ENCODE measurements at regions not wholly inside any gene's neighbourhood (a gene's known extent, or its start where the extent isn't known, plus 50 kb on each side); places are given as distances from the start of the nearest gene placed in this dataset.
"Not testable (repeated sequence)": the region's sequence is repeated elsewhere in the genome, so short reads cannot be mapped to it uniquely, and the experiment has no call there.

DNA sequence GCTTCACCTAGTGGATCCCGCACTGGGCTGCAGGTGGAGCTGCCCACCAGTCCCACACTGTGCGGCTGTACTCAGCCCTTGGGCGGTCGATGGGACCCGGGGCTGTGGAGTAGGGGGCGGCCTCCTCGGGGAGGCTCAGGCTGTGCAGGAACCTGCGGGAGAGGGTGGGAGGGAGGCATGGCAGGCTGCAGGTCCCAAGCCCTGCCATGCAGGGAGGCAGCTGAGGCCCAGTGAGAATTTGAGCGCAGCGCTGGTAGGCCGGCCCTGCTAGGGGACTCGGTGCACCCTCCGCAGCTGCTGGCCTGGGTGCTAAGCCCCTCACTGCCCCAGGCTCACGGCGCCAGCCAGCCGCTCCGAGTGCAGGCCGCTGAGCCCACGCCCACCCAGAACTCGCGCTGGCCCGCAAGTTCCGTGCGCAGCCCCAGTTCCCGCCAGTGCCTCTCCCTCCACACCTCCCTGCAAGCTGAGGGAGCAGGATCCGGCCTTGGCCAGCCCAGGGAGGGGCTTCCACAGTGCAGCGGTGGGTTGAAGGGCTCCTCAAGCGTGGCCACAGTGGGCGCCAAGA is 1407.6 kb downstream of the EPHA7 start:
- DNase-seq (ENCODE audit: extremely low read depth, low read depth): no peak

DNA sequence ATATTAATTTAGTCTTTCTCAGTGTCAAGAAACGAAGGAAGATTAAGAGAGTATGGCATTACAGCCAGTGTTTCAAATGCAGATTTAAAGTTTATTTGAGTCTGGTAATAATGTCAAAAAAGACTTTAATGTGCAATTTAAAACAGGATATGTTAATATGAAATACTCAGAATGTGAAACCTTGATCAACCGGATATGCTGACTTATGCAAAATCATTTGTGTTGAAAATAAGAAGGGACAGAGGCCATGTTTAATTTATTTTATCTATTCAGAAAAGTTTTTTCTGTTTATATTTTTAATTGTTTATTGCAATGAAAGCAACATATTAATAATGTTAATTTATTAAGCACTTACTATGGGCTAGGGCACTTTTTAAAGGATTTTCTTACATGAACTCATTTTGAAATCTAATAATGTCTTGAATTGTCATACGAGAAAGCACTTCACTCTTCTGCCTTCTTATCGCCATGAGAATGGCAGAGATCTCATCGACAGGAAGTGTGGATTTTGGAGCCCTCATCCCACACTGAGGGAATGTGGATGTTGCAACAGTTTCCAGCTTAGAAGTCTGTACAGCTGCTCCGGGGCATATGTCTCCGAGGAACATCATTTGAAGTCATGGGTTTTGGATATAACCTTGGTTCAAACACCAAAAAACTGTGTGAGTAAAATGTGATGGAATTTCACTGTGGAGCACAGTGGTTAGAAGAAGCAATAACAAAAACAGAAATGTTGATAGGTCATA is 1410.4 kb downstream of the EPHA7 start:
- DNase-seq (ENCODE audit: extremely low read depth, low read depth): no peak

DNA sequence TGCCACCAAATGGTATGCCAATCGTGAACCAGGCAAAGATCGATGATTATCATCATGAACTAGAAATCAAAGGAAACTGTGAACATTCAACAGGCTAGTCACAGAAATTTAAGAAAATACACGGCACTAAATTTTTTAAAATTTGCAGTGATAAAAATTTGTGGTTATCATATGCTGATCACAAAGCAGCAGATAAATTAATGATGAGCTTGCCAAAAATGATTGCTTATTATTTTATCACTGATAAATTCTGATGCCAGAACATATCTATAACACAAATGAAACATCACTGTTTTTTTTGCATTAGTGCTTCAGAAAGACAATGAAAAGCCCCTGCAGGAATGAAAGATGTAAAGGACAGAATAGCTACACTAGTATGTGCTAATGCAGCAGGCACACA is 1413.2 kb upstream of the MAP3K7 start:
- DNase-seq (ENCODE audit: extremely low read depth, low read depth): no peak

DNA sequence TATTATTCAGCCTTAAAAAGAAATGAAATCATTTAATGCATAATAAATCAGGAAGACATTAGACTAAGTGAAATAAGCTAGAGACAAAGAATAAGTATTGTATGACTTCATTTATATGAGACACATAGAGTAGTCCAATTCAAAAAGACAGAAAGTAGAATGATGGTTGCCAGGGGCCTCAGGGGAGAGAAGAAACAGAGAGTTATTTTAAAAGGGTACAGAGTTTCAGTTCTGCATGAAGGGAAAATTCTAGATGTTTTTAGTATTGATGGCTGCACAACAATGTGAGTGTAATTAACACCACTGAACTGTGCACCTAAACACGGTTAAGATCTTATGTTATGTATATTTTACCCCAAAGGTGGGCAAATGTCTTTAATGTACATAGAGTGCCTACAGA is 1407.9 kb upstream of the MAP3K7 start:
- DNase-seq (ENCODE audit: extremely low read depth, low read depth): no peak

DNA sequence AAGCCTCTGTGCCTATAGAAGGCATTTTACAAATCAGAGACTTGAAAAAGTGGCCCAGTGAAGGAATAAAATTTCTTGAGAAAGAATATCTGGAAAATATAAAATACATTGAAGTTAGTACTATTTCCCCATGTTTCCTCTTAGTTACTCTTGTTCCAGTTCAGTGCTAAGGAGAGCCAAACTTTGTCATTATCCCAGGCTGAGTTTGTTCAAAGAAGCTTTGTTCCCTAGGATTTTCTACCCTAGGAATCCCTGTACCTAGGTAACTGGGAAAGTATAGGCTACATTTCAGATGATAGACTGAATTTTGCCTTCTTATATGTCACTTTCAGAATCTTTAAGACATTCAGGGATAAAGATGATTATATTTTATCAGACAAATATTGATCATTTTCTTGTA is 1395.7 kb upstream of the MAP3K7 start:
- no peak for DNase-seq (ENCODE audit: extremely low read depth, low read depth)

DNA sequence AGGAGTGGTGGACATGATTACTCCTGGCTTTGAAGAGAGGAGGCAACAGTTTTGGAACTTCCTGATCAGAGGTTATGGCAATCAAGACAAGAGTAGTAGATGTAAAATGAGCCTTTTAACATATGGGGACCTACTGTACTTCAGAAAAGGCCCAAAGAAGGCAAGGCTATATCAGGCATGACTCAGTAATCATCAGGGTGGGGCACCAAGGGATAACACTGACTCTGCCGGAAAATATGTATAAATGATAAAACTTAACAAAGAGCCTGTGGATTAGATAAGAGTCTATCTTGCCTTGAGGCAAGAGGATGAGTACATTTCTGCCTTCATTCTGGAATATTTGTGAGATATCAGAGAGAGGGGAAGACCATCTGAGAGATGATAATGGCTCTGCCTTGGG is 1389.9 kb upstream of the MAP3K7 start:
- no peak for DNase-seq (ENCODE audit: extremely low read depth, low read depth)

DNA sequence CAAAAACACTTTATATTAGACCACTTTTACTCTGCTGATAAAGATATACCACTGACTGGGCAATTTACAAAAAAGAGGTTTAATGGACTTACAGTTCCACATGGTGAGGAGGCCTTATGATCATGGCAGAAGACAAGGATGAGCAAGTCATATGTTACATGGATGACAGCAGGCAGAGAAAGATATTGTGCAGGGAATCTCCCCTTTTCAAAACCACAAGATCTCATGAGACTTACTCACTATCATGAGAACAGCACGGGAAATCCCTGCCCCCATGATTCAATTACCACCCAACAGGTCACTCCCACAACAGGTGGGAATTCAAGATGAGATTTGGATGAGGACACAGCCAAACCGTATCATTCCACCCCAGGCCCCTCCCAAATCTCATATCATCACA is 1383.8 kb upstream of the MAP3K7 start:
- no peak for DNase-seq (ENCODE audit: extremely low read depth, low read depth)

DNA sequence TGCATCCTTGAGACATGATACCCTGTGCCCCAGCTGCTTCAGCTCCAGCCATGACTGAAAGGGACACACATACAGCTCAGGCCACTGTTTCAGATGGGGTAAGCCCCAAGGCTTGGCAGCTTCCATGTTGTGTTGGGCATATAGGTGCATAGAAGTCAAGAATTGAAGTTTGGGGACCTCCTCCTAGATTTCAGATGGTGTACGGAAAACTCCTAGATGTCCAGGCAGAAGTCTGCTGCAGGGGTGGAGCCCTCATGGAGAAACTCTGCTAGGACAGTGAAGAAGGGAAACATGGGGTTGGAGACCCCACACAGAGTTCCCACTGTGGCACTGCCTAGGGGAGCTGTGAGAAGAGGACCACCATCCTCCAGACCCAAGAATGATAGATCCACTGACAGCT is 1379.0 kb upstream of the MAP3K7 start:
- no peak for DNase-seq (ENCODE audit: extremely low read depth, low read depth)

DNA sequence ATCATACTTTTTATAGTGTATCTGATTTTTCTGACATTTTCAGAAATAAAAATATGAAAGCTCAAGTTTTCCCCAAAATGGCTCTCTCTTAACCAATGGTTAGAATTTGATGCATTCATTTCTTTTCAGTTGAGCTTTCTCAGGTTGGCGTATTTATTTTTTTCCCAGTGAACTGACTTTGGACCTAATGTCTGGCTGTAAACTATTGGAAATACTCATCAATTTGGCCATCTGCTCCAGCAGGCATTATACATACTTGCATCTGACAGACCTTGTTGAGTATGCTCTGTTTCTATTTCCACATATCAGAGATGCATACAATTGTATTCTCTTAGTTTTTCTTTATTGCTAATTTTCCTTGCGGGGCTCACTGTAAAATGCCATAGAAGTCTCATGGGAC is 1374.8 kb upstream of the MAP3K7 start:
- DNase-seq (ENCODE audit: extremely low read depth, low read depth): no peak

DNA sequence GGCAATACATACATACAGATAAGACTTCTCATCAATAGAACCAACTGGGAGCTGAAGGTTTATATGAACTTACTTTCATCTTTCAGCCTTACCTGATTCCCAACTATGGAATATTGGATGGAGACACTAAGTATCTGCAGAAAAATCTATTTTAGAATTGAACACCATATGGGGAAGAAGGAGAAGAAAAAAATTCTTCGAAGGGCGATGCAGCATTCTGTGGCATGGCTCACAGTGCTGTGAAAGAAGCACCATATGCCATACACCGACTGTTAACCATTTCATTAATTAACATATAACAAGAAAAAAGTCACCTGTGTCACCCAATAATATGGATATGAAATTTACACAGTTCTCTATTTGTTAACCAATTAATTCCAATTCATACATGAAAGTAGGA is 1374.4 kb upstream of the MAP3K7 start:
- DNase-seq (ENCODE audit: extremely low read depth, low read depth): no peak

DNA sequence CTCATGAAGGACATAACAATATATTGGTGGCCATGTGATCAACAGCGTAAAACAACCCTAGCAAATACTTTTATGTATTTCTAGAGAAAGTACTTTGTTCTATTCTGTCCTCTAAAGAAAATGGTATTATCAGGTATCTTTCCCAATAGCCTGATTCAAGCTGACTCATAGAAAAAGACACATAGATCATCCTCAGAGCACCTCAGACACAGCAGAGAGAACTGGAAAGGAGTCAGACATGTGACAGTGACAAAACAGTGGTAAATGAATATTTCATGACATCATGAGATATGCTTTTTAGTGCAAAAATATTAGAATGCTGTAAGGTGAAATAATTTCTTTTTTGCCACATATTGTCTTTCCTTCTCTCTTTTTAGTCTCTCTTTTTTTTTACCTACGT is 1355.0 kb upstream of the MAP3K7 start:
- DNase-seq (ENCODE audit: extremely low read depth, low read depth): no peak

DNA sequence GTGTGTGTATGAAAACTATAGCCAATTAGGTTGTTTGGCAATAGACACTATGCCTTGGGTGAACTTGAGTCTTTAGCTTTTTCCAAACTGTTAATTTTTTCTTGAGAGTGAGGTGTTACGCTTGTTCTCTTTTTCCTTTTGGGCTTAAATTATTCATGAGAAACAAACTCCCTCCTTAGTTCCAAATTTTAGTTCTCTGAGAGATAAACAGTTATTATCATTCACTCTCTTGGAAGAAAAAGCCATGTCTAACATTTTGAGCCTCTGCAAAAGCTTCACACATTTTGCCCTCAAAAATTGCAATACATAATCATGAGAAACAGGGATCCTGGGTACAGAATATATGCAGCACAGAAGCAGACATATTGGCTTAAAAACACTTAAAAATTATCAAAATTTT is 1353.9 kb upstream of the MAP3K7 start:
- no peak for DNase-seq (ENCODE audit: extremely low read depth, low read depth)

DNA sequence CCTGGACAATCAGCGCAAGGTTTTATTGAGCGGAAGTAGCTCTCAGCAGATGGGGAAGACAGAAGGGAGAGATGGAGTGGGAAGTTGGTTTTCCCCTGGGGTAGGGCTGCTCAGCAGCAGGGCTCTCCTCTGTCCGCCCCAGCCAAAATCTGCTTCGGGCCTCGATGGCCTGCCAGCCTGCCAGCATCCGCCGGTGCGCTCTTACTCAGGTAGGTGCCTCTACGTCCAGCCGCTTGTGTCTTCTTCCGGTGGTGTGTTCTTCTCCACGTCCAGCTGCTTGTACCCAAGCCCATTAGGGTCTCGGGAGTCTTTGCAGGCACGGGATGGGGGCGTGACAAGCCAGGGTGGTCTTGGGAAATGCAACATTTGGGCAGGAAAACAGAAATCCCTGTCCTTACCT is 1340.0 kb upstream of the MAP3K7 start:
- no peak for DNase-seq (ENCODE audit: extremely low read depth, low read depth)

DNA sequence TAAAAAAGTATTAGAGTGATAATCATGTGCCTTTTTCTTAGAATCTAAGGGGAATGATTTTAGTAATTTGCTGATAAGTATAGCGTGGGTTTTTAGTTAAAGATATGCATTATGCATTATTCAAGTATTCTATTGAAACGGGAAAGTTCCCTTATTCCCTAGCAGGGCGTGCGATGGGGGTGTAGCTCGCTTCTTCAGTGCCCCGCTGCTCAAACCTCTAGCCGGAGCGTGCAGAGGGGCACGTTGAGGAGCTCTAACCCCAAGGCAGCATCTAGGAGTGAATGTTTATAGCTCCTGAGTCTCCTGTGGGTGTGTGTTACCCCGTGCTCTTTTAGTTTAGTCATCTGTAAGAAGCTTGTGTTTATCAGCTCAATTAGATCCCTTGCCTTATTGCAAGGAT is 1339.5 kb upstream of the MAP3K7 start:
- no peak for DNase-seq (ENCODE audit: extremely low read depth, low read depth)

DNA sequence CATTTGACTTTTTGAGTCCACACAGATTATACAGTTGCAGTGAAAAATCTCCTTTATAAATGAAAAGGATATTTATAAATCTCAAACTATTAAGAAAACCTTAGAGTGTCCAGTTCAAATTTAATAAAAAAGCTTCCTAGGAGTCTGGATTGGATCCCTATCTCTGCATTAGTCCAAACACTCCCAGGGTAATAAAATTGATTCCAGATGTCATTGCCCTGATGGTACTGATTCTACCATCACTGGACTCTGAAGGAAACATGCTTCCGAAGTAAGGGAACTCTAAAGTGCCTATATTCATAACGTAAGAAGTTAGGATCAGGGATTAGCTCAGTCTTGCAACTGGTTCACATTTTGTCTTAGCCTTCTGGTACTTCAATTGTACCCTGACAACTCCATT is 1325.1 kb upstream of the MAP3K7 start:
- no peak for DNase-seq (ENCODE audit: extremely low read depth, low read depth)

DNA sequence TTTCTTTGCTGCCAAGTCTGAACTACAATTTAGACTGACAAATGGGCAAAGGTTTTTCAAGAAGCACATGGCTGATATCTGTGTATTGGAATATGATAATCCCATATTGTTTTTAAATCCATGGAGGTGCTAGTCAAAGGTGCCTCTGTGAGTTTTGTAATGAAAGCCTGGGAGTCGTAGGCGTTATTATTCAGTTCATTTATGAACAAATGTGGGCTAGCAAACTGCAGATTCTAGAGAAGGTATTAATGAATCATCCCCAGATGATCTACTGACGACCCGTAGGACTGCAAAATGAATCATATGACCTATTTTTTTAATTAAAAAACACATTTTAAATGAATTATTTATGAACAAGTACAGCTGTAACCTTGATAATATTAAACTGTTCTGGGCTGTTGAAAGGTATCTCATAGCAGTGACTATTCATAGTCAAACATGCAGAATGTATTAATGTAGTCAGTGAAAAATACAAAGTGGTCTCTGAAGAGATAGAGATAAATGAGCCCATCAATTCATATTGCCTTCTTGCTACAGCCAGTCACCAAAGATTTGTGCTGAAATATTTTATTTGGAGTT is 1317.8 kb upstream of the MAP3K7 start:
- DNase-seq (ENCODE audit: extremely low read depth, low read depth): no peak

DNA sequence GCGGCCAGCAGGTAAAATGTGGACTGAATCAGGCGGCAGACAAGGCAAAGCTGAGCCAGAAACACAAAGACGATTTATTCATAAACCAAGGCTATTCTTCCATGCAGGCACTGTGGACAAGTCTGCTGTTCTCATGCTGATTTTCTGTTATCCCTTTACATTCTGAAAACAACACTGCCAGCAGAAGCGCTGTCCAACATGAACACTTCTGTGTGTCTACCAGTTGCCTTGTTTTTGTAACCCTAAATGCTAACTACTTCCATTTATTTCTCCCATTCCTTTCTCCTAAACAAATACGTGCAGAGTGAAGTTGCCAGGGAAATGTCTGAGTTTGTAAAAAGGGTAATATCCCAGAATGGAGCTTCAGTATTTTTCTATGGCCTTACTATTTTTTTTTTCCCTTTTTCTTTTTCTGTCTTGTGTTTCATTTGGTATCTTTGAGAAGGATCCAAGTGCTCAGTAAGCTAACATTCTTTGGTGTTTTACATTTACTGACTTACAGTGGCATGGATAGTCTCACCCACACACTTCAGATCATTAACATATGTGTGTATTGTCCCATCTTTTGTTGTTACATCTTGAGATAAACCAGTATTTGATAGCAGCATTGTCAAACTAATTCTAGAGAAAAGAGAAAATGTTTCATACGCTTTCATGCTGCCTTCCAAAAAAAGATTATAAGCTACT is 1308.9 kb upstream of the MAP3K7 start:
- no peak for DNase-seq (ENCODE audit: extremely low read depth, low read depth)

DNA sequence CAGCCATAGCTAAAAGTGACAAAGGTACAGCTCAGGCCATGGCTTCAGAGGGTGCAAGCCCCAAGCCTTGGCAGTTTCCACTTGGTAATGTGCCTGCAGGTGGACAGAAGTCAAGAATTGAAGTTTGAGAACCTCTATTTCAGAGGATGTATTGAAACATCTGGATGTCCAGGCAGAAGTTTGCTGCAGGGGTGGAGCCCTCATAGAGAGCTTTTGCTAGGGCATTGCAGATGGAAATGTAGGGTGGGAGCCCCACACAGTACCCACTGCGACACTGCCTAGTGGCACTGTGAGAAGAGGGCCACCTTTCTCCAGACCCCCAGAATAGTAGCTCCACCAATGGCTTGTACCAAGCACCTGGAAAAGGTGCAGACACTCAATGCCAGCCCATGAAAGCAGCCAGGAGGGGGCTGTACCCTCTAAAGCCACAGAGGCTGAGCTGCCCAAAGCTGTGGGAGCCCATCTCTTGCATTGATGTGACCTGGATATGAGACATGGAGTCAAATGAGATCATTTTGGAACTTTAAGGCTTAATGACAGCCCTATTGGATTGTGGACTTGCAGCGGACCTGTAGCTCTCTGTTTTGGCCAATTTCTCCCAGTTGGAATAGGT is 1299.4 kb upstream of the MAP3K7 start:
- no peak for DNase-seq (ENCODE audit: extremely low read depth, low read depth)

DNA sequence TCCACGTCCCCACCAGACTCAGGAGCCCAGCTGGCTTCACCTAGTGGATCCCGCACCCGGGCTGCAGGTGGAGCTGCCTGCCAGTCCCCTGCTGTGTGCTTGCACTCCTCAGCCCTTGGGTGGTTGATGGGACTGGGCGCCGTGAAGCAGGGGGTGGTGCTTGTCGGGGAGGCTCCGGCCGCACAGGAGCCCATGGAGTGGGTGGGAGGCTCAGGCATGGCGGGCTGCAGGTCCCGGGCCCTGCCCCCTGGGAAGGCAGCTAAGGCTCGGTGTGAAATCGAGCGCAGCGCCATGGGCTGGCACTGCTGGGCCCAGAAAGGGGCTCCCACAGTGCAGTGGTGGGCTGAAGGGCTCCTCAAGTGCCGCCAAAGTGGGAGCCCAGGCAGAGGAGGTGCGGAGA is 1294.9 kb upstream of the MAP3K7 start:
- DNase-seq (ENCODE audit: extremely low read depth, low read depth): not testable (repeated sequence)

DNA sequence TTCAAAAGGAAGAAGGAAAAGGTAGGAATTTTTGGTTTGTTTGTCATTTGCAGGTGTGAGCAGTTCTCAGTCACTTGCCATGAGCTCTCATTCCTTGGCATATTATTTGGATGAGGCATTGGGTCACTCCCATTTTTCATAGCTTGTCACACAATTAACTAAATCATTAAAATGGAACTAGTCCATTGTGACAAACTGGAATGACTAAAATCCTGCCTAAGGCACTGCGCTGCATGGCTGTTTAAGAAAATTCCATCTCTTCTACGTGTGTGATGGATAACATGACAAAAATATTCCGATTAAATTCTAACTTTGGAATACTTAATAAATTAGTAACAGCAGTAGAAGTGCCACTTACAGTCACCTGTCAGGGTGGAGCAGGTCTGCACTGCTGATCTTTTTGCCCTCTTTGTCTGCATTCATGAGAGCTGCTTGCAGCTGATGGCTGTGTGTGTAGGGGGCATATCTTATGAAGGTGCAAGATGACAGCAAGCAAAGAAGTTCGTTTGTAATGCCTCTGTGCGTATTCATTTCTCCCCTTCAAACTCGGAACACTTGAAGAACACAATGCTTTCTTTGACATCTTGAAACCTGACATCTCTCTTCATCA is 1292.6 kb upstream of the MAP3K7 start:
- no peak for DNase-seq (ENCODE audit: extremely low read depth, low read depth)

DNA sequence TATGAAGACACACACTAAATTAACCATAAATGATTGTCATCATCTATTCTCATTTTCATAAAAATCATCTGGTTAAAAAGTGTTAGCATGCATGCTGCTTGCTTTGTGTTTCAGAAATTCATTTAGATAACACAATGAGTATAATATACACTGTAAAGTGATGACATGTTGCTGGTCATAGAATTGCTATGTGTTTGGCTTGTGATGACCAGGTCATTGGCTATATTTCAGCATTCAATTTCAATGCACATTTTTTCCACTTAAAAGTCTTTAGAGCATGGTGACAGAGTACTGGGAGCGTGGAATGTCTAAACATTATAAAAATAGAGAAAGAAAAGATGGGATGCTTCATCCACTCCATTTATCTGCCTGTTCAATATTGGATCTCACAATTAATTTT is 1291.1 kb upstream of the MAP3K7 start:
- DNase-seq (ENCODE audit: extremely low read depth, low read depth): no peak
